H1 (cell line): ENCODE measurements at regions not wholly inside any gene's neighbourhood (a gene's known extent, or its start where the extent isn't known, plus 50 kb on each side); places are given as distances from the start of the nearest gene placed in this dataset.

Experiments used
- CTCF ChIA-PET: fragments of 300-600 bp; sonication (Branson Sonifier 250); formaldehyde crosslinking; loops from one replicate; lab custom pipeline; 2021; ENCODE audit not compliant: partially characterized antibody; lab: Charles Lee
- POLR2A ChIA-PET: fragments of 300-600 bp; sonication (Branson Sonifier 250); formaldehyde crosslinking; loops from one replicate; lab custom pipeline; 2021; ENCODE audit warnings: inconsistent platforms; ENCODE audit not compliant: partially characterized antibody; lab: Charles Lee
- DNase-seq, 2 experiments: peaks; one replicate each; pipeline versions ENCODE4 v3.0.0 to v3.0.0-alpha.2; 2010 to 2022; ENCODE audit warnings: low spot score in 2 of 2, low read depth in 1 of 2, mixed read lengths in 1 of 2
- FAIRE-seq: peaks from 2 replicates; lab custom pipeline; 2011; peaks lifted over from hg19 to GRCh38; lab: Jason Lieb, UNC
- H2AFZ ChIP-seq: 2 replicates; pipeline ENCODE4 v1.8.1; 2012; ENCODE audit warnings: low read length, inconsistent platforms
- H2AK5ac ChIP-seq: 2 replicates; pipeline ENCODE4 v1.6.1; 2013; ENCODE audit warnings: low read depth, low read length
- H2BK120ac ChIP-seq: replicated peaks from 2 replicates; pipeline ENCODE3; 2013; ENCODE audit warnings: low read depth, low read length, inconsistent platforms
- H2BK12ac ChIP-seq: 2 replicates; pipeline ENCODE4 v1.6.1; 2013; ENCODE audit warnings: low read depth, low read length
- H2BK15ac ChIP-seq: 2 replicates; pipeline ENCODE4 v1.6.1; 2013; ENCODE audit warnings: low read length
- H2BK20ac ChIP-seq: 2 replicates; pipeline ENCODE4 v1.6.1; 2013; ENCODE audit warnings: low read length
- H2BK5ac ChIP-seq: 2 replicates; pipeline ENCODE4 v1.6.1; 2013; ENCODE audit warnings: low read depth, low read length
- H3K14ac ChIP-seq: 2 replicates; pipeline ENCODE4 v1.6.1; 2013; ENCODE audit warnings: inconsistent platforms; ENCODE audit not compliant: insufficient read length
- H3K18ac ChIP-seq: 2 replicates; pipeline ENCODE4 v1.6.1; 2013; ENCODE audit warnings: low read length; ENCODE audit errors: extremely low read depth
- H3K23ac ChIP-seq: 2 replicates; pipeline ENCODE4 v1.6.1; 2013; ENCODE audit warnings: inconsistent platforms; ENCODE audit not compliant: insufficient read length
- H3K23me2 ChIP-seq: 2 replicates; pipeline ENCODE4 v1.6.1; 2013; ENCODE audit warnings: low read depth, low read length
- H3K27ac ChIP-seq: 2 replicates; pipeline ENCODE4 v1.6.1; 2011; ENCODE audit warnings: low read depth, low read length, inconsistent platforms
- H3K27me3 ChIP-seq, 4 experiments: replicated peaks in 1 of 4; 1 replicate in 1 of 4; 2 replicates in 3 of 4; pipeline versions ENCODE4 v1.6.1 to v1.8.1; 2011 to 2013; ENCODE audit warnings: low read length in 3 of 4, mild to moderate bottlenecking in 3 of 4, inconsistent platforms in 2 of 4, mixed read lengths in 2 of 4, moderate library complexity in 1 of 4; ENCODE audit not compliant: control insufficient read depth in 3 of 4, insufficient read depth in 3 of 4; ENCODE audit errors: extremely low read depth in 1 of 4
- H3K36me3 ChIP-seq, 4 experiments: 2 replicates each; pipeline versions ENCODE4 v1.6.1 to v1.8.1; 2011 to 2013; ENCODE audit warnings: mild to moderate bottlenecking in 4 of 4, low read length in 3 of 4, moderate library complexity in 2 of 4, control low read depth in 1 of 4, inconsistent platforms in 1 of 4; ENCODE audit not compliant: insufficient read depth in 4 of 4, control insufficient read depth in 2 of 4
- H3K4ac ChIP-seq: replicated peaks from 2 replicates; pipeline ENCODE3; 2013; ENCODE audit warnings: low read length, low read depth, mixed read lengths, inconsistent platforms; ENCODE audit not compliant: insufficient read length
- H3K4me1 ChIP-seq, 4 experiments: replicated peaks in 1 of 4; 1 replicate in 1 of 4; 2 replicates in 3 of 4; pipeline versions ENCODE4 v1.6.1 to v1.8.1; 2011 to 2013; ENCODE audit warnings: low read length in 3 of 4, inconsistent platforms in 2 of 4, mixed read lengths in 1 of 4; ENCODE audit not compliant: insufficient read depth in 4 of 4, control insufficient read depth in 3 of 4
- H3K4me2 ChIP-seq, 2 experiments: 2 replicates each; pipeline versions ENCODE4 v1.6.1 to v1.8.1; 2011 to 2013; ENCODE audit warnings: low read depth in 2 of 2, low read length in 2 of 2, control low read depth in 1 of 2, inconsistent platforms in 1 of 2, mild to moderate bottlenecking in 1 of 2; ENCODE audit not compliant: insufficient read depth in 1 of 2
- H3K4me3 ChIP-seq, 4 experiments: fragments of 200-600, 300-600 bp in 1 of 4; sonication (generic), shearing (Covaris generic), sonication (Bioruptor Twin) in 1 of 4; 2 replicates each; pipeline versions ENCODE4 v1.5.1 to v1.8.1; 2011 to 2016; ENCODE audit warnings: low read length in 4 of 4, low read depth in 3 of 4, control low read depth in 2 of 4, inconsistent platforms in 2 of 4, mild to moderate bottlenecking in 2 of 4, mixed read lengths in 1 of 4, moderate library complexity in 1 of 4; ENCODE audit not compliant: insufficient read depth in 2 of 4; ENCODE audit errors: extremely low read depth in 1 of 4
- H3K56ac ChIP-seq: replicated peaks from 2 replicates; pipeline ENCODE3; 2013; ENCODE audit warnings: low read depth, mild to moderate bottlenecking, mixed read lengths, low read length, inconsistent platforms; ENCODE audit not compliant: insufficient read length
- H3K79me1 ChIP-seq: 2 replicates; pipeline ENCODE4 v1.6.1; 2013; ENCODE audit warnings: low read depth, low read length, control low read depth
- H3K79me2 ChIP-seq, 2 experiments: 2 replicates each; pipeline versions ENCODE4 v1.6.1 to v1.8.1; 2012 to 2013; ENCODE audit warnings: low read length in 2 of 2, mild to moderate bottlenecking in 2 of 2, inconsistent platforms in 1 of 2; ENCODE audit not compliant: insufficient read depth in 2 of 2, control insufficient read depth in 1 of 2
- H3K9ac ChIP-seq, 4 experiments: replicated peaks in 1 of 4; 1 replicate in 1 of 4; 2 replicates in 3 of 4; pipeline versions ENCODE4 v1.6.1 to v1.8.1; 2011 to 2013; ENCODE audit warnings: low read depth in 3 of 4, low read length in 3 of 4, control low read depth in 2 of 4, mild to moderate bottlenecking in 2 of 4, moderate library complexity in 2 of 4, inconsistent platforms in 1 of 4; ENCODE audit errors: extremely low read depth in 1 of 4
- H3K9me3 ChIP-seq, 2 experiments: 2 replicates each; pipeline versions ENCODE4 v1.6.1 to v1.8.1; 2012 to 2013; ENCODE audit warnings: mild to moderate bottlenecking in 2 of 2, moderate library complexity in 2 of 2, control low read depth in 1 of 2, inconsistent platforms in 1 of 2, low read depth in 1 of 2, low read length in 1 of 2, mixed read lengths in 1 of 2; ENCODE audit not compliant: insufficient read depth in 2 of 2
- H4K20me1 ChIP-seq, 2 experiments: replicated peaks in 1 of 2; 2 replicates each; pipeline versions ENCODE3 to v1.8.1; 2011 to 2013; ENCODE audit warnings: inconsistent platforms in 2 of 2, low read length in 2 of 2, mild to moderate bottlenecking in 1 of 2; ENCODE audit not compliant: insufficient read depth in 2 of 2, control insufficient read depth in 1 of 2
- H4K5ac ChIP-seq: 2 replicates; pipeline ENCODE4 v1.6.1; 2013; ENCODE audit warnings: low read length, low read depth, mixed read lengths, inconsistent platforms; ENCODE audit not compliant: insufficient read length
- H4K8ac ChIP-seq: 2 replicates; pipeline ENCODE4 v1.8.0; 2013; ENCODE audit warnings: mild to moderate bottlenecking, moderate library complexity, low read length, inconsistent platforms; ENCODE audit not compliant: insufficient read depth; ENCODE audit errors: extremely low read depth
- H4K91ac ChIP-seq: replicated peaks from 2 replicates; pipeline ENCODE3; 2013; ENCODE audit warnings: low read length, mixed read lengths, inconsistent platforms; ENCODE audit not compliant: insufficient read length
- ASH2L ChIP-seq: fragments of 200-600, 300-600 bp; sonication (generic); IDR thresholded peaks from one replicate; pipeline ENCODE4 v1.7.1; 2017; ENCODE audit warnings: low read length
- EP300 ChIP-seq, 2 experiments: IDR thresholded peaks; 1 replicate in 1 of 2; 2 replicates in 1 of 2; pipeline ENCODE4 v1.6.1; 2011 to 2012; ENCODE audit warnings: low read depth in 2 of 2, low read length in 2 of 2, mild to moderate bottlenecking in 2 of 2, borderline replicate concordance in 1 of 2, inconsistent platforms in 1 of 2, moderate library complexity in 1 of 2
- EZH2 ChIP-seq: fragments of 200-600 bp; sonication (generic); IDR thresholded peaks from 2 replicates; pipeline ENCODE4 v1.7.1; 2012; ENCODE audit warnings: low read depth, mild to moderate bottlenecking, moderate library complexity, low read length, inconsistent platforms; ENCODE audit not compliant: severe bottlenecking
- NANOG ChIP-seq: IDR thresholded peaks from 2 replicates; pipeline ENCODE4 v1.6.1; 2011; ENCODE audit warnings: low read length, low read depth, mild to moderate bottlenecking, inconsistent platforms; ENCODE audit not compliant: insufficient read depth, poor library complexity, severe bottlenecking
- POLR2AphosphoS5 ChIP-seq: IDR thresholded peaks from 2 replicates; pipeline ENCODE4 v1.6.1; 2011; ENCODE audit warnings: low read depth, low read length
- RFX5 ChIP-seq: IDR thresholded peaks from 2 replicates; pipeline ENCODE4 v1.6.1; 2011; ENCODE audit warnings: low read depth, low read length, improper control_type of control experiment, borderline replicate concordance
- SRF ChIP-seq: IDR thresholded peaks from 2 replicates; pipeline ENCODE4 v1.6.1; 2011; ENCODE audit warnings: mild to moderate bottlenecking, low read depth, low read length, moderate library complexity
- TEAD4 ChIP-seq: IDR thresholded peaks from 2 replicates; pipeline ENCODE4 v1.6.1; 2012; ENCODE audit warnings: low read depth, low read length, inconsistent platforms, mixed read lengths
- WGBS, 2 experiments: shearing (Covaris generic) in 1 of 2; methylation state at CpG; one replicate each; pipeline versions ENCODE4 v1.1.6 to v1.1.7; 2013 to 2015; ENCODE audit warnings: low lambda C conversion rate in 2 of 2, mixed read lengths in 2 of 2, inconsistent platforms in 1 of 2, low coverage in 1 of 2, missing lambda C conversion rate in 1 of 2; ENCODE audit not compliant: insufficient replicate concordance in 2 of 2, insufficient coverage in 1 of 2, insufficient read length in 1 of 2; ENCODE audit errors: extremely low coverage in 1 of 2, missing lambda C conversion rate in 1 of 2; 5-methylcytosine and 5-hydroxymethylcytosine counted together
- TF ChIP-seq, protein P1 (sequence below), 3 experiments: IDR thresholded peaks; 1 replicate in 2 of 3; 2 replicates in 1 of 3; pipeline versions ENCODE4 v1.5.1 to v1.6.1; 2011; ENCODE audit warnings: low read length in 3 of 3, mild to moderate bottlenecking in 3 of 3, inconsistent platforms in 2 of 3, low read depth in 1 of 3, moderate library complexity in 1 of 3; ENCODE audit not compliant: insufficient read depth in 1 of 3; ENCODE audit errors: control extremely low read depth in 1 of 3
- TF ChIP-seq, protein P2 (sequence below): IDR thresholded peaks from 2 replicates; pipeline ENCODE4 v1.6.1; 2012; ENCODE audit warnings: inconsistent platforms
- TF ChIP-seq, protein P3 (sequence below): IDR thresholded peaks from 2 replicates; pipeline ENCODE4 v1.6.1; 2012; ENCODE audit warnings: inconsistent platforms

DNA sequence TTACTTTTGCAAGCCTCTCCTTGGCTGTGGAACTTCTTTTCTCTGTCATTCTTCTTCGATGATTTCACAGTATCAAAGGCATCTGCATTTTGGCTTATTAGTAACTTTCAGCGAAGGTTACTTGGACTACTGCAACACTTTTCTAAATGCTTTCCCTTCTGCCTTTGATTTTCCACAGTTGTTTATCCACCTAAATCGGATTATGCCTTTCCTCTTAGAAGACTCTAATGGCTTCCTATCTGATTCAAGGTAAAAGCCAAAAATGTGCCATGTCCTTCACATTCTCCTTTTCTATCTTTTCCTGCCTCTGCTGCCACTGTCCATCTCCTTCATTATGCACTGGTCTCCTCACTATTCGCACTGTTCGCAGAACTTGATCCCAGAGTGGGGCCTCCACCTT, 1606.3 kb upstream of the LRRTM3 start:
- no peaks in the 10 kb centered on the region for H3K79me1 ChIP-seq
- H4K8ac ChIP-seq = no peak overlapping the region
- H4K91ac ChIP-seq = no peak overlapping the region
- no peaks in the 10 kb centered on the region for H4K20me1 ChIP-seq
- peak overlapping the region; percentile 79 for H2AFZ ChIP-seq
- ChIA-PET CTCF (no interaction called here), POLR2A (no interaction called here)
- no peak overlapping the region for H3K9ac ChIP-seq
- H3K36me3 ChIP-seq = no peaks in the 10 kb centered on the region
- H2BK120ac ChIP-seq = no peak overlapping the region
- no peak overlapping the region for H4K5ac ChIP-seq
- no peak overlapping the region for H2AK5ac ChIP-seq
- H3K9me3 ChIP-seq = no peaks in the 10 kb centered on the region
- WGBS, 2 experiments = 90% methylated on average over 5 of the region's 5 CpGs; no CpG with 5 or more reads in 1 of the 2 experiments
- H3K27me3 ChIP-seq = no peaks in the 10 kb centered on the region
- H3K4me3 ChIP-seq = no peak overlapping the region
- no peak overlapping the region for H3K4ac ChIP-seq
- no peak overlapping the region for H2BK12ac ChIP-seq
- no peak overlapping the region for H3K18ac ChIP-seq
- H3K23me2 ChIP-seq = no peaks in the 10 kb centered on the region
- no peak overlapping the region for H3K23ac ChIP-seq
- no peaks in the 10 kb centered on the region for H3K79me2 ChIP-seq
- H3K56ac ChIP-seq = no peak overlapping the region
- FAIRE-seq = no peak
- no peak overlapping the region for H3K27ac ChIP-seq
- no peak overlapping the region for H2BK20ac ChIP-seq
- H2BK15ac ChIP-seq = no peak overlapping the region
- peaks cover 0 to 2% (median 0%) of the 10 kb centered on the region in 4 experiments; a peak in 2 of 7 replicates for H3K4me1 ChIP-seq
- no peak overlapping the region for H3K4me2 ChIP-seq
- DNase-seq = no peak
- no peak overlapping the region for H2BK5ac ChIP-seq
- H3K14ac ChIP-seq = no peak overlapping the region
- no peak for TF ChIP-seq NANOG
- no peak for TF ChIP-seq POLR2AphosphoS5
- TF ChIP-seq EZH2 = no peak
- TF ChIP-seq RFX5 = no peak
- TF ChIP-seq, protein P1, sequence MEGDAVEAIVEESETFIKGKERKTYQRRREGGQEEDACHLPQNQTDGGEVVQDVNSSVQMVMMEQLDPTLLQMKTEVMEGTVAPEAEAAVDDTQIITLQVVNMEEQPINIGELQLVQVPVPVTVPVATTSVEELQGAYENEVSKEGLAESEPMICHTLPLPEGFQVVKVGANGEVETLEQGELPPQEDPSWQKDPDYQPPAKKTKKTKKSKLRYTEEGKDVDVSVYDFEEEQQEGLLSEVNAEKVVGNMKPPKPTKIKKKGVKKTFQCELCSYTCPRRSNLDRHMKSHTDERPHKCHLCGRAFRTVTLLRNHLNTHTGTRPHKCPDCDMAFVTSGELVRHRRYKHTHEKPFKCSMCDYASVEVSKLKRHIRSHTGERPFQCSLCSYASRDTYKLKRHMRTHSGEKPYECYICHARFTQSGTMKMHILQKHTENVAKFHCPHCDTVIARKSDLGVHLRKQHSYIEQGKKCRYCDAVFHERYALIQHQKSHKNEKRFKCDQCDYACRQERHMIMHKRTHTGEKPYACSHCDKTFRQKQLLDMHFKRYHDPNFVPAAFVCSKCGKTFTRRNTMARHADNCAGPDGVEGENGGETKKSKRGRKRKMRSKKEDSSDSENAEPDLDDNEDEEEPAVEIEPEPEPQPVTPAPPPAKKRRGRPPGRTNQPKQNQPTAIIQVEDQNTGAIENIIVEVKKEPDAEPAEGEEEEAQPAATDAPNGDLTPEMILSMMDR (IDR thresholded peaks at IDR 0.05; ENCODE audit: control extremely low read depth in 1 of 3, insufficient read depth in 1 of 3, low read depth in 1 of 3, low read length in 3 of 3) = no peak
- no peak for TF ChIP-seq TEAD4
- no peak for TF ChIP-seq SRF
- no peak for TF ChIP-seq EP300 (IDR thresholded peaks at IDR 0.05; ENCODE audit: borderline replicate concordance in 1 of 2, low read depth in 2 of 2, low read length in 2 of 2)
- TF ChIP-seq ASH2L = no peak
- TF ChIP-seq, protein P2, sequence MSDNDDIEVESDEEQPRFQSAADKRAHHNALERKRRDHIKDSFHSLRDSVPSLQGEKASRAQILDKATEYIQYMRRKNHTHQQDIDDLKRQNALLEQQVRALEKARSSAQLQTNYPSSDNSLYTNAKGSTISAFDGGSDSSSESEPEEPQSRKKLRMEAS = no peak
- TF ChIP-seq, protein P3, sequence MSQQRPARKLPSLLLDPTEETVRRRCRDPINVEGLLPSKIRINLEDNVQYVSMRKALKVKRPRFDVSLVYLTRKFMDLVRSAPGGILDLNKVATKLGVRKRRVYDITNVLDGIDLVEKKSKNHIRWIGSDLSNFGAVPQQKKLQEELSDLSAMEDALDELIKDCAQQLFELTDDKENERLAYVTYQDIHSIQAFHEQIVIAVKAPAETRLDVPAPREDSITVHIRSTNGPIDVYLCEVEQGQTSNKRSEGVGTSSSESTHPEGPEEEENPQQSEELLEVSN = no peak
